ENCODE measurements at regions not wholly inside any gene's neighbourhood (a gene's known extent, or its start where the extent isn't known, plus 50 kb on each side); places are given as distances from the start of the nearest gene placed in this dataset.

- no peak for TF ChIP-seq CTCF (IDR thresholded peaks at IDR 0.05)
- no peak for TF ChIP-seq POLR2AphosphoS5 (IDR thresholded peaks at IDR 0.05; ENCODE audit: low read depth, low read length)
- TF ChIP-seq TCF7L2 (IDR thresholded peaks at IDR 0.05; ENCODE audit: low read depth, low read length), result no peak
- no peak for TF ChIP-seq REST (IDR thresholded peaks at IDR 0.05; ENCODE audit: insufficient read depth in 1 of 2, low read depth in 2 of 2, low read length in 1 of 2)
- no peak for TF ChIP-seq SIN3A (IDR thresholded peaks at IDR 0.05; ENCODE audit: borderline replicate concordance, insufficient read depth, low read depth, low read length)
Observed at GRCh38 chr3:103059432-103059831, 624.6 kb downstream of the ZPLD1 start.
